Activated CD4-positive, alpha-beta T cell treated with anti-CD3 and anti-CD28 coated beads, Interleukin-2, amount 10 ng/mL, durations not matched to agents 7 days and 5 days (primary cell): ENCODE measurements at regions not wholly inside any gene's neighbourhood (a gene's known extent, or its start where the extent isn't known, plus 50 kb on each side); places are given as distances from the start of the nearest gene placed in this dataset.

Experiments used
- CTCF ChIA-PET: fragments of 350-600 bp; sonication (Branson Sonifier 250); formaldehyde crosslinking; loops from one replicate; lab custom pipeline; 2021; ENCODE audit warnings: antibody characterized with exemption; lab: Charles Lee
- POLR2A ChIA-PET: fragments of 350-600 bp; sonication (Branson Sonifier 250); formaldehyde crosslinking; loops from one replicate; lab custom pipeline; 2021; ENCODE audit warnings: antibody characterized with exemption; lab: Charles Lee
- DNase-seq: peaks from one replicate; pipeline ENCODE4 v3.0.0-alpha.2; 2020
- H3K27ac Mint-ChIP-seq: one replicate; pipeline ENCODE4 v1.8.0; 2021; ENCODE audit warnings: mild to moderate bottlenecking, moderate library complexity, mixed read lengths
- H3K27me3 Mint-ChIP-seq: one replicate; pipeline ENCODE4 v1.8.0; 2021; ENCODE audit warnings: mixed read lengths
- H3K36me3 Mint-ChIP-seq: one replicate; pipeline ENCODE4 v1.8.0; 2021; ENCODE audit warnings: low read depth, mixed read lengths
- H3K4me1 Mint-ChIP-seq: one replicate; pipeline ENCODE4 v1.8.0; 2021; ENCODE audit warnings: mixed read lengths
- H3K4me3 Mint-ChIP-seq: one replicate; pipeline ENCODE4 v1.8.0; 2021; ENCODE audit warnings: mild to moderate bottlenecking, moderate library complexity, mixed read lengths
- H3K9me3 Mint-ChIP-seq: one replicate; pipeline ENCODE4 v1.8.0; 2021; ENCODE audit warnings: mixed read lengths

DNA sequence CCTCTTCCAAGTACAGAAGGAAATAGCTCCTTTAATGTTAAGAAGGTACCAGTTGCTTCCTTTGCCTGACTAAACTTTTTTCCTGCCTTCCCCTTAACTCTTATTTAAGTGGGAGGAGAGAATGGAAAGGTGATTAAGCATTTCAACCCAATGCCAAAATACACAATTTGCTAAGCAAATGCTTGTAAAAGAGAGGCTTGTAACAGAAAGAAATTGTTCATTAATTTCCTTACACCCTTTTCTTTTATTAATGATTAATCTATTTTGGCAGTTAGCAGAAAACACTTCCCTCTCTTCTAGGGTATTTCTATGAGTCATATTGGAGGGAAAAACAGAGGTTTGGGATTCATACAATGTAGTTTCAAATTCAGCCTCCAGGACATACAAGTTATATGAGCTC is 427.6 kb upstream of the FAT3 start:
- H3K9me3 Mint-ChIP-seq: peaks cover 4% of the 10 kb centered on the region
- no peak for DNase-seq
- no peaks in the 10 kb centered on the region for H3K27me3 Mint-ChIP-seq
- CTCF ChIA-PET: interaction anchor here (1.3 kb wide), 1 partner anchor 18 kb away, joined by 3 read pairs; no protein-coding TSS in a partner anchor
- no peaks in the 10 kb centered on the region for H3K36me3 Mint-ChIP-seq
- no peak overlapping the region for H3K27ac Mint-ChIP-seq
- no peak overlapping the region for H3K4me3 Mint-ChIP-seq
- no peaks in the 10 kb centered on the region for H3K4me1 Mint-ChIP-seq
- POLR2A ChIA-PET: no interaction called here

DNA sequence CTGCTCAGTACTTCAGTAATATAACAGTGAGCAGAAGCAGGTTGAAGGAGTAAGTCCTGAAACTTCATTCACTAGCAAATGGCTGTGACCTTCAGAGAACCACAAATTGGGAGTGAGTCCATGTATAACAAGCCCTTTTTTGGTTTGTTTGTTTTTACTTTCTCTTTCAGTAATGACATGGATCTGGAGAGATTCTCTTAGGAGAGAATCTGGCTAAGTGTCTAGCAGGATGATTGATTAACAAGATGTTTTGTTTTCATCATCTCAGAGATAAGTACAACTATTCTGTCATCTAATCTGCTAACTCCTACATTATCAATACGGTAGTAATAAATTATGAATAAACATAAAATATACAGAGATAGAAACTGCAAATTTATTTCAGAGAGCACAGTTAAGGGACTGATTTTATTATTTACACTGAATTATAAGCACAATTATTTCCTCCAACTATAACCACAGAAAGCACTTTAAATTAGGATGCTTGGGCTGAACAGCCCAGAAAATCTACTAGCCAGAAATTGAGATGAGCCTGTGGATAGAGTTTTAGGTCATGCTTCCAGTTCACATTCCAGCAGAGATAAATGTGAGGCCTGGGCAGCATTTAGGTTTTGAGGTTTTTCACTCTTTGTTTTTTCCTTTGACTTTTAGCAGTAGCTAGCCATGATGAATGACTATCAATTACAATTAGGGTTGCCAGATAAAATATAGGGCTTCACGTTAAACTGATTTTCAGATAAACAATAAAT is 429.3 kb upstream of the FAT3 start:
- Mint-ChIP-seq H3K36me3 (no peaks in the 10 kb centered on the region), H3K4me1 (peaks cover 6% of the 10 kb centered on the region)
- POLR2A ChIA-PET: no interaction called here

DNA sequence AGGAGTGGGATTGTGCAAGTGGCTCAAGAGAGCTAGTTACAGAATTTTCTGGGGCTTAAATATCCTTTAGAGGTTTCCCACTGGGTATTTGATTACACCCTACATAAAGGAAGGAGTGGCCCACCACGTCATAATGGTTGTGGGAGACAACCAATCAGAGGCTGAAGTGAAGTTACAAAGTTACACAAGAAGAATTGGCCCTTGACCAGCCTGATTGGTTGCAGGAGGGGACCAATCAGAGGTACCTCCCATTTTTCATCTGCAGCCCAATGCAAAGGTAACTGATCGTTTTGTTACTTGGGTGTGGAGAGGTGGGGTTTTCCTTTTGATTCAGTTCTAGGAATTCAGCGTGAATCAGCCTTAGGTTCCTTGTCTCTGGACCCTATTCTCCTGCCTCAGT is 430.5 kb upstream of the FAT3 start:
- CTCF ChIA-PET: no interaction called here
- Mint-ChIP-seq H3K4me3 (no peak overlapping the region), H3K4me1 (peaks cover 6% of the 10 kb centered on the region), H3K27me3 (no peaks in the 10 kb centered on the region), H3K36me3 (no peaks in the 10 kb centered on the region), H3K9me3 (peaks cover 3% of the 10 kb centered on the region), H3K27ac (no peak overlapping the region)
- no peak for DNase-seq
- POLR2A ChIA-PET: no interaction called here

More for the DNA sequence above, 429.3 kb upstream of the FAT3 start:
- CTCF ChIA-PET: interaction anchor here (1.3 kb wide), 1 partner anchor 16 kb away, joined by 3 read pairs; no protein-coding TSS in a partner anchor
- H3K27ac Mint-ChIP-seq: no peak overlapping the region
- peaks cover 4% of the 10 kb centered on the region for H3K9me3 Mint-ChIP-seq
- DNase-seq: no peak
- H3K27me3 Mint-ChIP-seq: no peaks in the 10 kb centered on the region
- no peak overlapping the region for H3K4me3 Mint-ChIP-seq

DNA sequence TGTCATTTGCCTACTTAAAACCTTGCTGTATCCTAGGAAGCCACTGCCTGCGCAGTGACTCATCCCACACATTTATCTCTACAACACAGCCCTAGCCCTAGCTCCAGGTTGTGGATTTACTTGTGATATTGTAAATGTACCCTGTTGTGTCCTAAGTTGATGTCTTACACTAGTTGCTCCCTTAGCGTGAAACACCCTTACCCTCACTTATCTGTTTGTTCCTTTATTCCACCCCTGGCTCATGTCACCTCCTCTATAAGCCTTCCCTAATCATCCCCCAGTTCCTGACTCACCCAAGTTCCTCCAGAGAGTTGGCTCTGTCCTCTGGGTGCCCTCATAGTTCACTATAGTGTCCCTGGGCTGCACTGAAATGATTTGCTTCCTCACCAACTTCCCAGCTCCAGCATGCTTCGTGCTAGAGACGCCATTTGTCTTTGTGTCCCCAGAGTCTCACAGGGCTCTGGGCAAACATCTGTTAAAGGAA is 431.8 kb upstream of the FAT3 start:
- Mint-ChIP-seq H3K27ac (no peak overlapping the region), H3K4me3 (no peak overlapping the region), H3K4me1 (peaks cover 6% of the 10 kb centered on the region), H3K27me3 (no peaks in the 10 kb centered on the region), H3K9me3 (no peaks in the 10 kb centered on the region), H3K36me3 (no peaks in the 10 kb centered on the region)
- CTCF ChIA-PET: no interaction called here
- DNase-seq: no peak
- POLR2A ChIA-PET: no interaction called here

DNA sequence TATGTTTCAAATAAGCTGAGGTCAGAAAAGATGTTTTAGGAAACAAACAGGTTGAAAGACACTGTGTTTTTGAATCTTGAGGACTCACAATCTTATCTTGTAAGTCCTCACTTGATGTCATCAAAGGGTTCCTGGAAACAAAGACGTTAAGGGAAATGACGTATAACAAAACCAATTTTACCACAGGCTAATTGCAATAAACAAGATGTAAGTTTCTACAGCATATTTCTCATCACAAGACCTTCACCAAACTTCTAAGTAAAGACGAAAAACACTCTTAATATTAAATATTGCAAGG is 433.5 kb upstream of the FAT3 start:
- no peaks in the 10 kb centered on the region for H3K36me3 Mint-ChIP-seq

DNA sequence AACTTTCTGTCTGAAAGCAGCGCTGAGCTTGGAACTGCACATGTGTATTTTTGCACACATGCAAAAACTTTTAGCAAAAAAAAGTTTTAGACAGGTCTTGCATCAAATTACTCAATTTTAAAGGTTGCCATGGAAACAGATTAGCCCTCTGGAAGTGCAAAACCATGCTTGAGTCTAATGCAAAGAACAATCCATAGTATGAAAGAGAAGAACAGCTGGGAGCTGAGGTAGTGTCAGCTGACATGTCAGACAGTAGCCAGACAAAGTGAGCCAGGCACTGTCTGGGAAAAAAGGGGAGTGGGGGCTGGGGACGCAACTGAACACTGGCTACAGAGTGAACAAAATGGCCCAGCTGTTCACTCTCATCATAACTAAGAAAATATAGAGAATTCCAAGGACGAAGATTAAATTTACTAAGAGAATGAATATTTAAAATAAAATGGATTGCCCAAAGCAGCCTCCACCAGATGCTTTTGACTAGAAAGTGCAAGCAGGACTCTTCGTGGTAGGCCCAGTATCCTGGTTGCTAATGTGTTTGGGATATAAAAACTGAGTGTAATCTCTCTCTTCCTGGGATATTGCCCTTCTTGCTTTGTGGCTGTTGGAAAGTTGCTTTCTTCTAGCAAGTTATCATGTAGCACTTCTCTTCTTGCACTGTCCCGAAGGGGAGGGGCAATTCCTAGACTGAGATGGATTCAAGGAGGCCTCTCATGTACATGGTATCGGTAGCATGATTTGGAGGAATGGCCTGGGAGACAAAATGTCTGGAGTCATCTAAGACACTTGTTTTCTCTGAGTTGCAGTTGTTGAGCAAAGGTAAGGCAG is 434.1 kb upstream of the FAT3 start:
- peaks cover 6% of the 10 kb centered on the region for H3K4me1 Mint-ChIP-seq
- no peak for DNase-seq
- peak overlapping the region; percentile 73 for H3K27ac Mint-ChIP-seq
- POLR2A ChIA-PET: no interaction called here
- CTCF ChIA-PET: no interaction called here
- no peaks in the 10 kb centered on the region for H3K36me3 Mint-ChIP-seq
- no peak overlapping the region for H3K4me3 Mint-ChIP-seq
- H3K9me3 Mint-ChIP-seq: no peaks in the 10 kb centered on the region
- no peaks in the 10 kb centered on the region for H3K27me3 Mint-ChIP-seq

More for the DNA sequence above, 433.5 kb upstream of the FAT3 start:
- peaks cover 6% of the 10 kb centered on the region for H3K4me1 Mint-ChIP-seq
- DNase-seq: no peak
- peak overlapping the region; percentile 73 for H3K27ac Mint-ChIP-seq
- H3K4me3 Mint-ChIP-seq: no peak overlapping the region
- ChIA-PET POLR2A (no interaction called here), CTCF (no interaction called here)
- H3K27me3 Mint-ChIP-seq: no peaks in the 10 kb centered on the region
- no peaks in the 10 kb centered on the region for H3K9me3 Mint-ChIP-seq

DNA sequence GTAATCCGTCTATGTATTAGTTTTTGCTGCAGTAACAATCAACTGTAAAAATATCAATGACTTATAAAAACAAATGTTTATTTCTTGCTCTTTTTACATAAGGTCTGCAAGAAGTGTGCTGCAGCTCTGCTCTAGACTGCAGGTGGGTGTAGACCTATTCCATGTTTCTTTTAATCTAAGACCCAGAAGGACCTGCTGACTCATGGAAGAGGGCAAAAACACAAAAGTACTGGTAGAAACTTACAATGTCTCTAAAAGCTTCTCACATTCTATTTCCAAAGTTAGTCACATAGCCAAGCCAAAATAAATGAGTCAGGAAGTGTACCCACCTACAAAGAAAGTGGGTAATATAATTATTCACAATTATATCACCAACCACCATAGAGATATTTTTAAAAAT is 435.9 kb upstream of the FAT3 start:
- ChIA-PET POLR2A (no interaction called here), CTCF (no interaction called here)
- no peak for DNase-seq
- no peak overlapping the region for H3K27ac Mint-ChIP-seq
- no peaks in the 10 kb centered on the region for H3K36me3 Mint-ChIP-seq
- no peak overlapping the region for H3K4me3 Mint-ChIP-seq
- peaks cover 6% of the 10 kb centered on the region for H3K4me1 Mint-ChIP-seq
- H3K9me3 Mint-ChIP-seq: peaks cover 3% of the 10 kb centered on the region
- H3K27me3 Mint-ChIP-seq: no peaks in the 10 kb centered on the region

DNA sequence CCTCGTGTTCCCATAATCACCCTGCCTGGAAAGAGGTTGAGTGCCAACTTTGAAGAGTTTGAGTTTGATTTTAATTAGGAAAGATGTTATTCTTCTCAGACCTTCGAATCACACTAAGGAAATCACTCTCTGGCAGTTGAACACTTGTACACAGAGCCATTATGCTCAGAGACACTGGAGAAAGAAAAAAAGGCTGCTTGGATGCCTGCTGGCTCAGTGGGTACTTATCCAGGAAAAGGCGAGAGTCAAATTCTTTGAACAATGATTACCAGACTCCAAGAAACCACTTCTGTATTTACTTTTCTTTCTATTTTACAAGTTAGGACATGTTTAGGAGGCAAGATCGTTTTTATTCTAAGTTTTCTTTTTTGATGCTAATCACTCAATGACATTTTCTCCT is 438.5 kb upstream of the FAT3 start:
- ChIA-PET POLR2A (no interaction called here), CTCF (no interaction called here)
- Mint-ChIP-seq H3K27ac (no peak overlapping the region), H3K9me3 (peaks cover 8% of the 10 kb centered on the region), H3K27me3 (no peaks in the 10 kb centered on the region), H3K36me3 (no peaks in the 10 kb centered on the region), H3K4me1 (peaks cover 4% of the 10 kb centered on the region), H3K4me3 (no peak overlapping the region)
- DNase-seq: no peak

DNA sequence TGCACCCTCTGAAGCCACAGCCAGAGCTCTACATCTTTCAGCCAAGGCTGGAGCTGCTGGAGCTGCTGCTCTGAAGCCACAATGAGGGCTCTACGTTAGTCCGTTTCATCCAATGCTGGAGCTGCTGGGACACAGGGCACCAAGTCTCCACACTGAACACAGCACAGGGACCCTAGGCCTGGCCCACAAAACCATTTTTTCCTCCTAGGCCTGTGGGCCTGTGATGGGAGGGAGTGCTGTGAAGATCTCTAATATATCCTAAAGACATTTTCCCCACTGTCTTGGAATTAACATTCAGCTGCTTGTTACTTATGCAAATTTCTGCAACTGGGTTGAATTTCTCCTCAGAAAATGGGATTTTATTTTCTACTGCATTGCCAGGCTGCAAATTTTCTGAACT is 441.4 kb upstream of the FAT3 start:
- POLR2A ChIA-PET: no interaction called here
- Mint-ChIP-seq H3K4me3 (no peak overlapping the region), H3K27ac (no peak overlapping the region), H3K4me1 (no peaks in the 10 kb centered on the region), H3K36me3 (no peaks in the 10 kb centered on the region), H3K27me3 (no peaks in the 10 kb centered on the region), H3K9me3 (peaks cover 8% of the 10 kb centered on the region)
- CTCF ChIA-PET: no interaction called here
- no peak for DNase-seq

DNA sequence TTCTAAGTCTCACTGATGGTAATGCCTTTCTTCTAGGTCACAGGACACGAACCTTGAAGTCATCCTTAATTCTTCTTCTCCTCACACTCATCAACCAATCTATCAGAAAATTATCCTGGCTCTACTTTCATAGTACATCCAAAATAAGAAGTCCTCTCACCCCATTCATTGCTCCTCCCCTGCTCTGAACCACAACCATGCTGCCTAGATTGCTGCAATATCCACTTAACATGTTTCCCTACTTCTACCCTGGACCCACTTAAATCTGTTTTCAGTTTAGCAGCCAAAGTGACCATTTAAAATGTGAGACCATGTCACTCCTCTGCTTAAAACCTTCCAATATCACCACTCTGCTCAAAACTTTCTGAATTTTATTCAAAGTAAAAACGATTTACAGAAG is 445.9 kb upstream of the FAT3 start:
- CTCF ChIA-PET: interaction anchor here (1.1 kb wide), 1 partner anchor 17 kb away, joined by 3 read pairs; no protein-coding TSS in a partner anchor
- Mint-ChIP-seq H3K36me3 (no peaks in the 10 kb centered on the region), H3K9me3 (peaks cover 7% of the 10 kb centered on the region), H3K27me3 (no peaks in the 10 kb centered on the region), H3K27ac (no peak overlapping the region), H3K4me3 (no peak overlapping the region), H3K4me1 (no peaks in the 10 kb centered on the region)
- DNase-seq: no peak
- POLR2A ChIA-PET: no interaction called here

DNA sequence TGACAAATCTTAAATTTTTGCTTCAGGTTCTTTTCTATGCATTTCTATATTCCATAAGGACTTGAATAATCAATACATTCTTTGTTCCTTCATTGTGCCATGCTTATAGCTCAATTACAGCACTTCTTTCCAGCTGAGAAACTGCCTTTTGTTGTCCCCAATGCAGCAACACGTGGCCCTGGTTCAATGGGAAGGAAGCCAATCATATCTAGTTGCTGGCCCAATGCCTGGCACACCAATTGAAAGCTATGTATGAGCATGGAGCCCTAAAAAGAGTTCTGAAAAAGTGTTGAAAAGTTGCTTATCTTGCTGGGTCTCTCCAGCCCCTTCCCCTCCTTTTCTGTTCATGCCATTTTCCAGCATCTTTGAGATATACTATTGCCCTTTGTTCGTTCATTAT is 448.0 kb upstream of the FAT3 start:
- H3K36me3 Mint-ChIP-seq: no peaks in the 10 kb centered on the region
- no peak overlapping the region for H3K4me3 Mint-ChIP-seq
- H3K9me3 Mint-ChIP-seq: peaks cover 4% of the 10 kb centered on the region
- no peak overlapping the region for H3K27ac Mint-ChIP-seq
- ChIA-PET POLR2A (no interaction called here), CTCF (no interaction called here)
- H3K4me1 Mint-ChIP-seq: no peaks in the 10 kb centered on the region
- no peaks in the 10 kb centered on the region for H3K27me3 Mint-ChIP-seq
- DNase-seq: no peak

DNA sequence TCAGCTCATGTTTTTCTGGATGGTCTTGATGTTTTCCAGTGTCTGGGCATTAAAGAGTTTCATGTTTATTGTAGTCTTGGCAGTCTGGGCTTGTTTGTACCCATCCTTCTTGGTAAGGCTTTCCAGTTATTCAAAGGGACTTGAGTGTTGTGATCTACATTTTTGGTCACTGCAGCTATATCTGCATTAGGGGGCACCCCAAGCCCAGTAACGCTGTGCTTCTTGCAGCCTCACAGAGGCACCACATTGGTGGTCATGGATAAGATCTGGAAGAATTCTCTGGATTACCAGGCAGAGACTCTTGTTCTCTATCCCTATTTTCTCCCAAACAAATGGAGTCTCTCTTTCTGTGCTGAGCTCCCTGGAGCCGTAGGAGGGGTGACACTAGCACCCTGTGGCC is 451.5 kb upstream of the FAT3 start:
- Mint-ChIP-seq H3K36me3 (no peaks in the 10 kb centered on the region), H3K4me3 (no peak overlapping the region), H3K9me3 (peaks cover 4% of the 10 kb centered on the region), H3K27me3 (no peaks in the 10 kb centered on the region), H3K27ac (no peak overlapping the region), H3K4me1 (no peaks in the 10 kb centered on the region)
- CTCF ChIA-PET: no interaction called here
- DNase-seq: no peak
- POLR2A ChIA-PET: no interaction called here

DNA sequence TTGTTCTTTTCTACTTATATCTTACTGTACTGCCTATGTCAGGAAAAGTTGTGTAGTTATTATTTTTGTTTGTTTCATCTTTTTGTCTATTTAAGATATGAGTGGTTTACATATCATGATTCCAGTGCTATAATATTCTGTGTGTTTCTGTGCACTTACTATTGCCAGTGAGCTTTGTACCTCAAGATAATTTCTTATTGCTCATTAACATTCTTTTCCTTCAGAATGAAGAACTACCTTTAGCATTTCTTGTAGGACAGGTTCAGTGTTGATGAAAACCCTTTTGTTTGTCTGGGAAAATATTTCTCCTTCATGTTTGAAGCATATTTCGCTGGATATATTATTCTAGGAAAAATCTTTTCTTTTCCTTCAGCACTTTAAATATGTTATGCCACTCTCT is 452.7 kb upstream of the FAT3 start:
- H3K27ac Mint-ChIP-seq: no peak overlapping the region
- ChIA-PET CTCF (no interaction called here), POLR2A (no interaction called here)
- no peak for DNase-seq
- no peaks in the 10 kb centered on the region for H3K27me3 Mint-ChIP-seq
- no peak overlapping the region for H3K4me3 Mint-ChIP-seq
- no peaks in the 10 kb centered on the region for H3K4me1 Mint-ChIP-seq
- H3K9me3 Mint-ChIP-seq: peaks cover 4% of the 10 kb centered on the region
- H3K36me3 Mint-ChIP-seq: no peaks in the 10 kb centered on the region
